Left lung (tissue), 4 donors: ENCODE measurements at regions not wholly inside any gene's neighbourhood (a gene's known extent, or its start where the extent isn't known, plus 50 kb on each side); places are given as distances from the start of the nearest gene placed in this dataset.

Source experiments
- ATAC-seq: fragments of 200-7000 bp; cut with Tn5 transposase; one replicate; pipeline ENCODE4 v1.9.1; 2020; ENCODE audit warnings: moderate library complexity
- DNase-seq, 4 donors: peaks; one replicate each; pipeline ENCODE4 v3.0.0-alpha.2; 2013 to 2020
- H3K27ac ChIP-seq, 2 donors: fragments of 200-600 bp; sonication (generic) in 1 of 2; one replicate each; pipeline versions ENCODE4 v1.5.0 to v1.8.0; 2020 to 2021
- H3K27me3 ChIP-seq, 2 donors: fragments of 200-600 bp; sonication (generic) in 1 of 2; one replicate each; pipeline versions ENCODE4 v1.5.0 to v1.8.0; 2020 to 2021
- H3K36me3 ChIP-seq, 2 donors: fragments of 200-600 bp; sonication (generic) in 1 of 2; one replicate each; pipeline versions ENCODE4 v1.5.0 to v1.8.0; 2020 to 2021
- H3K4me1 ChIP-seq, 2 donors: fragments of 200-600 bp; one replicate each; pipeline ENCODE4 v1.8.0; 2021
- H3K4me3 ChIP-seq, 2 donors: fragments of 200-600 bp; sonication (generic) in 1 of 2; one replicate each; pipeline versions ENCODE4 v1.5.0 to v1.8.0; 2020 to 2021; ENCODE audit warnings: mild to moderate bottlenecking in 1 of 2
- H3K9me3 ChIP-seq, 2 donors: fragments of 200-600 bp; sonication (generic) in 1 of 2; one replicate each; pipeline versions ENCODE4 v1.5.0 to v1.8.0; 2020 to 2021
- CTCF ChIP-seq, 2 donors: fragments of 200-600 bp; sonication (generic) in 1 of 2; IDR thresholded peaks; one replicate each; pipeline versions ENCODE4 v1.5.0 to v1.8.0; 2021; ENCODE audit warnings: antibody characterized with exemption in 2 of 2
- intact Hi-C, 2 donors: fragments of 100-400 bp; cut with DNase I; formaldehyde crosslinking; loops; one replicate each; pipeline versions ENCODE4 v1.11.2 to v1.14.2; 2022
- donor health status: DM: no; HTN: yes; CAD: no.
- donor health status: DM: no; HTN: no; CAD: no.

DNA sequence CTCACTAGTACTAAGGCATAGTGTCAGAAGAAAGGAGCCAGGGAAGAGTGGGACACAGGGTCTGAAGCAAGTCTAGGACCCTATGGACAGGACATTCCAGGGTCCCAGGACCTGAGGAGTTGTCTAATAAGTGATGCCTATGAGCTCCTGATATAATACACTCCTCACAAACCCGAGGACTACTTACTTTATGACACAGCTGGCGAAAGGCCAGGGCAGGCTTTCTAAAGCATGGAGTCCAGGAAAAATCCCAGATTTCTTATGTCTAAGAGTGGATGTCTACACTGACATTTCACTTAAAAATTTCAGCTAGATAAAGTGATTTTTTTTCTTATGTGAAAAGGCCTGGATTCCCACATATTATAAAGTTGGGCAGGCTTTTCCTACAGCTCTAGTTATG lies 502.2 kb upstream of the SETBP1 start:
- Histone ChIP-seq H3K27me3 (no peaks in the 10 kb centered on the region), H3K36me3 (no peaks in the 10 kb centered on the region), H3K4me1 (no peaks in the 10 kb centered on the region), H3K9me3 (no peaks in the 10 kb centered on the region), H3K4me3 (no peak overlapping the region), H3K27ac (no peak overlapping the region)
- no peak for ATAC-seq
- no peak for TF ChIP-seq CTCF (IDR thresholded peaks at IDR 0.05)
- DNase-seq, result peak in 1 of 4 donors; percentile 18
- intact Hi-C loops, result no loop called here

DNA sequence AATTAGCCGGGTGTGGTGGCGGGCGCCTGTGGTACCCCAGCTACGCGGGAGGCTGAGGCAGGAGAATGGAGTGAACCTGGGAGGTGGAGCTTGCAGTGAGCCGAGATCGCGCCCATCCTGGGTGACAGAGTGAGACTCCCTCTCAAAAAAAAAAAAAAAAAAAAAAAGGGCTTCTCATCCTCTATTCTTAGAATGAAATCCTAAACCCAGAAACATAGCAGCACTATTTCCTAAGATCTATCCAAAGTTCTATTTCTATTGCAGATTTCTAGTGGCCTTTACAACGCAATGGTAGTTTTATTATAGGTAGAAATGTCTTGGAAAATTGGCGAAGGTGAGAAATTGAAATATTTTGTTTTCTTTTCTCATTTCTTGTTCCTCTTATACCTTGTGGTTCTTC lies 501.0 kb upstream of the SETBP1 start:
- Histone ChIP-seq H3K27me3 (no peaks in the 10 kb centered on the region), H3K9me3 (no peaks in the 10 kb centered on the region), H3K4me1 (no peaks in the 10 kb centered on the region), H3K4me3 (no peak overlapping the region), H3K27ac (no peak overlapping the region), H3K36me3 (no peaks in the 10 kb centered on the region)
- no peak for TF ChIP-seq CTCF (IDR thresholded peaks at IDR 0.05)
- intact Hi-C loops, result no loop called here
- ATAC-seq, result no peak
- DNase-seq, result peak in 1 of 4 donors; percentile 43

DNA sequence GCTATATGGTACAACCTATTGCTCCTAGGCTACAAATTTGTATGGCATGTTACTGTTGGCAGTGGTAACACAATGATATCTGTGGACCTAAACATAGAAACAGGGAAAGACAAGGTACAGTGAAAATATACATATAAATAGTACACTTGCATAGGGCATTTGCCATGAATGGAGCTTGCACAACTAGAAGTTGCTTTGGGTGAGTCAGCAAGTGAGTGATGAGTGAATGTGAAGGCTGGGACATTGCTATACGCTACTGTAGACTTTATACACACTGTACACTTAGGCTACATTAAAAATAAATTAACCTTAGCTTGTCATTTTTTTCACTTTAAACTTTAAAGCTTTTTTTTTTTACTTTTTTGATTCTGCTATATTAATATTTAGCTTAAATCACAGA lies 500.0 kb upstream of the SETBP1 start:
- Histone ChIP-seq H3K27ac (no peak overlapping the region), H3K36me3 (no peaks in the 10 kb centered on the region), H3K27me3 (no peaks in the 10 kb centered on the region), H3K9me3 (no peaks in the 10 kb centered on the region), H3K4me3 (no peak overlapping the region), H3K4me1 (no peaks in the 10 kb centered on the region)
- TF ChIP-seq CTCF (IDR thresholded peaks at IDR 0.05), result no peak
- ATAC-seq, result no peak
- intact Hi-C loops, result no loop called here
- DNase-seq, result no peak

- ATAC-seq (no peak), DNase-seq (no peak)
- no peaks in the 10 kb centered on the region for H3K4me1 ChIP-seq
- intact Hi-C loops, result no loop called here
- no peaks in the 10 kb centered on the region for H3K36me3 ChIP-seq
- no peak for TF ChIP-seq CTCF (IDR thresholded peaks at IDR 0.05)
- no peaks in the 10 kb centered on the region for H3K27me3 ChIP-seq
- no peak overlapping the region for H3K4me3 ChIP-seq
- H3K27ac ChIP-seq, result no peak overlapping the region
- H3K9me3 ChIP-seq, result no peaks in the 10 kb centered on the region
Observed at GRCh38 chr18:44181951-44182747, 498.5 kb upstream of the SETBP1 start.

DNA sequence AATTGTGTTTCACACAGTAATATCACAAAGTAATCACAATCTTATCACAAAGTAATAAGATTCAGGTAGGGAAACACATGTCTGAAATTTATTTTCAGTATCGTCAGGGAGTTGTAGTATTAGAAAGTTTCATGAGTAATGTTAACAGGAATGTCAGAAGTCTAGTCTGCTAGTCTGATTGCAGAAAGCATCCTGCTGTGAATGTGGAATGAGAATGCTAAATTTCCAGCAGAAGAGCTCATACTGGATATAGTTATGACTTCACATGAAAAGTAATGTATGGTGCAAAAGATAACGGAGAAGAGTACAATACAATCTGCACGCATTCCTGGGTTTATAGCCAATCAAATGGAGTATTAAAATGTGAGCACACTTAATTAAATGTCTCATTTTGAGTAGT lies 494.7 kb upstream of the SETBP1 start:
- DNase-seq, result no peak
- Histone ChIP-seq H3K27me3 (no peaks in the 10 kb centered on the region), H3K9me3 (no peaks in the 10 kb centered on the region), H3K4me3 (no peak overlapping the region), H3K27ac (no peak overlapping the region), H3K36me3 (no peaks in the 10 kb centered on the region), H3K4me1 (no peaks in the 10 kb centered on the region)
- no peak for TF ChIP-seq CTCF (IDR thresholded peaks at IDR 0.05)
- intact Hi-C loops, result no loop called here
- ATAC-seq, result no peak
